HEK293 (cell line): ENCODE measurements at regions not wholly inside any gene's neighbourhood (a gene's known extent, or its start where the extent isn't known, plus 50 kb on each side); places are given as distances from the start of the nearest gene placed in this dataset.

Experiments
- CTCF ChIA-PET: fragments of 350-600 bp; formaldehyde crosslinking; extraction: SDS; loops from one replicate; lab custom pipeline; 2021; ENCODE audit warnings: antibody characterized with exemption; lab: Yijun Ruan, JAX
- POLR2A ChIA-PET: fragments of 300-600 bp; formaldehyde crosslinking; extraction: SDS; loops from one replicate; lab custom pipeline; 2020; ENCODE audit warnings: antibody characterized with exemption, inconsistent platforms; lab: Yijun Ruan, JAX
- H3K27ac ChIP-seq: fragments of 200-500 bp; sonication (Bioruptor generic); 2 replicates; pipeline ENCODE4 v1.5.1; 2014; ENCODE audit warnings: low read depth, low read length, control low read depth, inconsistent platforms; ENCODE audit errors: extremely low read depth
- H3K36me3 ChIP-seq, 2 experiments: fragments of 200-500 bp in 1 of 2; sonication (Bioruptor generic) in 1 of 2; 1 replicate in 1 of 2; 2 replicates in 1 of 2; pipeline ENCODE4 v1.5.1; 2014 to 2017; ENCODE audit warnings: inconsistent platforms in 2 of 2, low read length in 2 of 2; ENCODE audit not compliant: control insufficient read depth in 2 of 2, insufficient read depth in 1 of 2
- H3K4me1 ChIP-seq: fragments of 200-500 bp; sonication (Bioruptor generic); 2 replicates; pipeline ENCODE4 v1.5.1; 2014; ENCODE audit warnings: mild to moderate bottlenecking, low read length, inconsistent platforms; ENCODE audit not compliant: control insufficient read depth, insufficient read depth
- H3K4me3 ChIP-seq: 2 replicates; pipeline ENCODE4 v1.5.1; 2011; ENCODE audit warnings: low read depth, mild to moderate bottlenecking, control low read depth, low read length, moderate library complexity
- H3K9me3 ChIP-seq: fragments of 200-500 bp; sonication (Bioruptor generic); 2 replicates; pipeline ENCODE4 v1.5.1; 2014; ENCODE audit warnings: low read depth, low read length, inconsistent platforms; ENCODE audit not compliant: control insufficient read depth, insufficient read depth
- HOXC10 ChIP-seq: sonication (generic); formaldehyde crosslinking; IDR thresholded peaks from 2 replicates; pipeline ENCODE4 v1.8.1; 2023; ENCODE audit warnings: mild to moderate bottlenecking, missing genetic modification reagents
- KLF1 ChIP-seq: fragments of 450-650 bp; formaldehyde crosslinking; IDR thresholded peaks from 2 replicates; pipeline ENCODE4 v1.5.1; 2016; ENCODE audit warnings: missing biosample characterization, missing genetic modification characterization
- MZF1 ChIP-seq: fragments of 450-650 bp; formaldehyde crosslinking; IDR thresholded peaks from 2 replicates; pipeline ENCODE4 v1.5.1; 2017; ENCODE audit warnings: missing biosample characterization, missing genetic modification characterization, borderline replicate concordance
- OVOL3 ChIP-seq: fragments of 450-650 bp; formaldehyde crosslinking; IDR thresholded peaks from 2 replicates; pipeline ENCODE4 v1.5.1; 2016; ENCODE audit warnings: missing biosample characterization, missing genetic modification characterization
- SETDB1 ChIP-seq: IDR thresholded peaks from one replicate; pipeline ENCODE4 v1.6.1; 2017; ENCODE audit warnings: mild to moderate bottlenecking, low read length, moderate library complexity, mixed read lengths; ENCODE audit not compliant: insufficient read length
- ZBTB7A ChIP-seq: fragments of 450-650 bp; formaldehyde crosslinking; IDR thresholded peaks from 2 replicates; pipeline ENCODE4 v1.5.1; 2016; ENCODE audit warnings: low read depth, missing biosample characterization, missing genetic modification characterization
- ZNF138 ChIP-seq: fragments of 450-650 bp; formaldehyde crosslinking; IDR thresholded peaks from 2 replicates; pipeline ENCODE4 v1.5.1; 2016; ENCODE audit warnings: missing biosample characterization, missing genetic modification characterization, borderline replicate concordance
- ZNF146 ChIP-seq: fragments of 450-650 bp; formaldehyde crosslinking; IDR thresholded peaks from 2 replicates; pipeline ENCODE4 v1.5.1; 2016; ENCODE audit warnings: missing biosample characterization, missing genetic modification characterization
- ZNF157 ChIP-seq: fragments of 450-650 bp; formaldehyde crosslinking; IDR thresholded peaks from 2 replicates; pipeline ENCODE4 v1.5.1; 2016; ENCODE audit warnings: missing biosample characterization, missing genetic modification characterization
- ZNF274 ChIP-seq, 2 experiments: fragments of 200-500 bp in 1 of 2; fragments of 450-650 bp in 1 of 2; sonication (Bioruptor generic) in 1 of 2; formaldehyde crosslinking in 1 of 2; IDR thresholded peaks; 2 replicates each; pipeline versions ENCODE4 v1.5.1 to v1.6.1; 2014 to 2016; ENCODE audit warnings: borderline replicate concordance in 1 of 2, inconsistent platforms in 1 of 2, low read length in 1 of 2, missing biosample characterization in 1 of 2, missing genetic modification characterization in 1 of 2
- ZNF311 ChIP-seq: fragments of 450-650 bp; formaldehyde crosslinking; IDR thresholded peaks from 2 replicates; pipeline ENCODE4 v1.5.1; 2017; ENCODE audit warnings: missing biosample characterization, missing genetic modification characterization, borderline replicate concordance
- ZNF366 ChIP-seq: fragments of 450-650 bp; formaldehyde crosslinking; conservative IDR thresholded peaks from 2 replicates; pipeline ENCODE4 v1.5.1; 2016; ENCODE audit warnings: missing biosample characterization, missing genetic modification characterization
- ZNF394 ChIP-seq: fragments of 450-650 bp; formaldehyde crosslinking; IDR thresholded peaks from 2 replicates; pipeline ENCODE4 v1.5.1; 2016; ENCODE audit warnings: missing biosample characterization, missing genetic modification characterization, mild to moderate bottlenecking, moderate library complexity, borderline replicate concordance
- ZNF433 ChIP-seq: fragments of 450-650 bp; formaldehyde crosslinking; IDR thresholded peaks from 2 replicates; pipeline ENCODE4 v1.5.1; 2016; ENCODE audit warnings: missing biosample characterization, missing genetic modification characterization, low read depth
- ZNF624 ChIP-seq: fragments of 450-650 bp; formaldehyde crosslinking; IDR thresholded peaks from 2 replicates; pipeline ENCODE4 v1.5.1; 2017; ENCODE audit warnings: missing biosample characterization, missing genetic modification characterization
- ZNF654 ChIP-seq: fragments of 450-650 bp; formaldehyde crosslinking; IDR thresholded peaks from 2 replicates; pipeline ENCODE4 v1.5.1; 2016; ENCODE audit warnings: low read depth, missing biosample characterization, missing genetic modification characterization
- ZNF747 ChIP-seq: fragments of 450-650 bp; formaldehyde crosslinking; IDR thresholded peaks from 2 replicates; pipeline ENCODE4 v1.5.1; 2016; ENCODE audit warnings: missing biosample characterization, missing genetic modification characterization
- ZNF792 ChIP-seq: fragments of 450-650 bp; formaldehyde crosslinking; IDR thresholded peaks from 2 replicates; pipeline ENCODE4 v1.5.1; 2016; ENCODE audit warnings: missing biosample characterization, missing genetic modification characterization
- ZSCAN16 ChIP-seq: fragments of 450-650 bp; formaldehyde crosslinking; IDR thresholded peaks from 2 replicates; pipeline ENCODE4 v1.5.1; 2016; ENCODE audit warnings: missing biosample characterization, missing genetic modification characterization
- TF ChIP-seq, protein P1 (sequence below): fragments of 450-650 bp; formaldehyde crosslinking; IDR thresholded peaks from 2 replicates; pipeline ENCODE4 v1.5.0; 2017; ENCODE audit warnings: missing biosample characterization, missing genetic modification characterization, borderline replicate concordance
- TF ChIP-seq, protein P2 (sequence below): fragments of 450-650 bp; formaldehyde crosslinking; IDR thresholded peaks from 2 replicates; pipeline ENCODE4 v1.5.1; 2017; ENCODE audit warnings: missing biosample characterization, missing genetic modification characterization
- TF ChIP-seq, protein P3 (sequence below): fragments of 450-650 bp; formaldehyde crosslinking; IDR thresholded peaks from 2 replicates; pipeline ENCODE4 v1.5.1; 2016; ENCODE audit warnings: missing biosample characterization, missing genetic modification characterization, low read depth
- TF ChIP-seq, protein P4 (sequence below): fragments of 450-650 bp; formaldehyde crosslinking; IDR thresholded peaks from 2 replicates; pipeline ENCODE4 v1.5.1; 2016; ENCODE audit warnings: missing biosample characterization, missing genetic modification characterization

DNA sequence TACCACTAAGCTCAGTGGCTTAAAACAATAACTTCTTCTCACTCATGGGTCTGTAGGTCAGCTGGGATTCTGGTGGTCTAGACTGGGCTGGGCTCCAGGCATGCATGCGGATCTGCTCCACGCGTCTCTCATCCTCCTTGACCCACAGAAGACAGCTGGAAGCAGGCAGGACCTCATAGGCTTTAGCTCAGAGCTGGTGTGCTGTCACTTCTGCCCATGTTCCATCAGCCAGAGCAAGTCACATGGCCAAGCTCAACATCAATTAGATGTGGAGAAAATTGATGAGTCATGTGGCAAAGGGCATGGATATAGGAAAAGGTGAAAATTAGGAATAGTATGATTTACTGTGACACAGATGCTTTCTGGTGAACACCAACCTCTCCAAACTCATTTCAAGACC is 57.4 kb upstream of the PSMF1 start:
- no peak for TF ChIP-seq ZNF792 (tag by site-specific recombination)
- no peak for TF ChIP-seq ZNF274 (IDR thresholded peaks at IDR 0.05; ENCODE audit: low read length)
- TF ChIP-seq ZNF274 (tag by site-specific recombination; IDR thresholded peaks at IDR 0.05; ENCODE audit: borderline replicate concordance) = no peak
- no peak for TF ChIP-seq ZNF747
- no peak for TF ChIP-seq MZF1 (tag by site-specific recombination)
- TF ChIP-seq ZNF654 (tag by site-specific recombination) = no peak
- TF ChIP-seq, protein P1, sequence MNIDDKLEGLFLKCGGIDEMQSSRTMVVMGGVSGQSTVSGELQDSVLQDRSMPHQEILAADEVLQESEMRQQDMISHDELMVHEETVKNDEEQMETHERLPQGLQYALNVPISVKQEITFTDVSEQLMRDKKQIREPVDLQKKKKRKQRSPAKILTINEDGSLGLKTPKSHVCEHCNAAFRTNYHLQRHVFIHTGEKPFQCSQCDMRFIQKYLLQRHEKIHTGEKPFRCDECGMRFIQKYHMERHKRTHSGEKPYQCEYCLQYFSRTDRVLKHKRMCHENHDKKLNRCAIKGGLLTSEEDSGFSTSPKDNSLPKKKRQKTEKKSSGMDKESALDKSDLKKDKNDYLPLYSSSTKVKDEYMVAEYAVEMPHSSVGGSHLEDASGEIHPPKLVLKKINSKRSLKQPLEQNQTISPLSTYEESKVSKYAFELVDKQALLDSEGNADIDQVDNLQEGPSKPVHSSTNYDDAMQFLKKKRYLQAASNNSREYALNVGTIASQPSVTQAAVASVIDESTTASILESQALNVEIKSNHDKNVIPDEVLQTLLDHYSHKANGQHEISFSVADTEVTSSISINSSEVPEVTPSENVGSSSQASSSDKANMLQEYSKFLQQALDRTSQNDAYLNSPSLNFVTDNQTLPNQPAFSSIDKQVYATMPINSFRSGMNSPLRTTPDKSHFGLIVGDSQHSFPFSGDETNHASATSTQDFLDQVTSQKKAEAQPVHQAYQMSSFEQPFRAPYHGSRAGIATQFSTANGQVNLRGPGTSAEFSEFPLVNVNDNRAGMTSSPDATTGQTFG (tag by site-specific recombination) = no peak
- no peak for TF ChIP-seq ZNF311 (tag by site-specific recombination)
- TF ChIP-seq HOXC10 (CRISPR knock-in tag) = no peak
- TF ChIP-seq ZNF433 (tag by site-specific recombination) = no peak
- TF ChIP-seq ZNF138 (tag by site-specific recombination) = no peak
- TF ChIP-seq, protein P2, sequence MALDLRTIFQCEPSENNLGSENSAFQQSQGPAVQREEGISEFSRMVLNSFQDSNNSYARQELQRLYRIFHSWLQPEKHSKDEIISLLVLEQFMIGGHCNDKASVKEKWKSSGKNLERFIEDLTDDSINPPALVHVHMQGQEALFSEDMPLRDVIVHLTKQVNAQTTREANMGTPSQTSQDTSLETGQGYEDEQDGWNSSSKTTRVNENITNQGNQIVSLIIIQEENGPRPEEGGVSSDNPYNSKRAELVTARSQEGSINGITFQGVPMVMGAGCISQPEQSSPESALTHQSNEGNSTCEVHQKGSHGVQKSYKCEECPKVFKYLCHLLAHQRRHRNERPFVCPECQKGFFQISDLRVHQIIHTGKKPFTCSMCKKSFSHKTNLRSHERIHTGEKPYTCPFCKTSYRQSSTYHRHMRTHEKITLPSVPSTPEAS = no peak
- no peak for TF ChIP-seq ZNF624 (tag by site-specific recombination)
- no peak for TF ChIP-seq ZNF366
- no peak for TF ChIP-seq OVOL3 (tag by site-specific recombination)
- no peak for TF ChIP-seq ZBTB7A
- TF ChIP-seq ZSCAN16 (tag by site-specific recombination) = no peak
- peaks cover 2% of the 10 kb centered on the region; the same call in 1 of the 2 replicates for H3K4me1 ChIP-seq
- POLR2A ChIA-PET = no interaction called here
- H3K27ac ChIP-seq = no peak overlapping the region
- no peak overlapping the region for H3K4me3 ChIP-seq
- no peaks in the 10 kb centered on the region for H3K9me3 ChIP-seq
- no peaks in the 10 kb centered on the region for H3K36me3 ChIP-seq
- CTCF ChIA-PET = interaction anchor here (0.6 to 1.5 kb wide), 4 partner anchors 10 to 1537 kb away, joined by 3 to 6 read pairs (median 4); no protein-coding TSS in a partner anchor

DNA sequence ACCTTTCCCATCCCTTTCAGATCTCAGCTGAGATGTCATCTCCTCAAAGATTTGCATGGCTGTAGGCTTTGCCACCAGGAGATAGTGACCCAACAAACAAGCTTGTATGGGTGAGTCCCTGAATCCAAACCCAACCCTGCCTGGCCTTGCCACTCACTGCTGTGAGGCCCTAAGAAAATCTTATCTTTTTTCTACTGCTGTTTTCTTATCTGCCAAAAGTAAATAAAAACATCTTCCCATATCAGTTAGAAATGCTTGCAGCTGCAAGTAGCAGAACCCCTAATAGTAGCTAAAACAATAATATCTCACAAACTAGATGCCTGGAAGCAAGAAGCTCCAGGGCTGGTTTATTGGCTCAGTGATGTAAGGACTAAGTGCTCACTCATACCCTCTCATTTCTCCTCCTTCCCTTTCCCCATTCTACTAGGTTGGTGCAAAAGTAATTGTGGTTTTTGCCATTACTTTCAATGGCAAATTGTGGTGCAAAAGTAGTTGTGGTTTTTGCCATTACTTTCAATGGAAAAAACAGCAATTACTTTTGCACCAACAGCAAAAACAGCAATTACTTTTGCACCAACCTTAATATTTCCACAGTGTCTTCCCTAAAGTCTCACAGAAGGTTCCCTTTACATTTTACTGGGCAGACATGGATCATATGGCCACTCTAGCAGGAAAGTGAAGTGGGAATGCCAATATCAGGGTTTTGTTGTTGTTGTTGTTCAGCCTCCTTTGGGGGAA is 56.7 kb upstream of the PSMF1 start:
- Histone ChIP-seq H3K4me3 (no peak overlapping the region), H3K9me3 (no peaks in the 10 kb centered on the region), H3K27ac (no peak overlapping the region), H3K36me3 (no peaks in the 10 kb centered on the region), H3K4me1 (peaks cover 2% of the 10 kb centered on the region; the same call in 1 of the 2 replicates)
- CTCF ChIA-PET = interaction anchor here (0.6 to 1.5 kb wide), 4 partner anchors 9 to 418 kb away, joined by 3 to 6 read pairs (median 4); no protein-coding TSS in a partner anchor
- POLR2A ChIA-PET = no interaction called here
- TF ChIP-seq, protein P1 (tag by site-specific recombination) = no peak
- TF ChIP-seq ZNF394 (tag by site-specific recombination) = no peak
- TF ChIP-seq SETDB1 = no peak
- TF ChIP-seq, protein P3, sequence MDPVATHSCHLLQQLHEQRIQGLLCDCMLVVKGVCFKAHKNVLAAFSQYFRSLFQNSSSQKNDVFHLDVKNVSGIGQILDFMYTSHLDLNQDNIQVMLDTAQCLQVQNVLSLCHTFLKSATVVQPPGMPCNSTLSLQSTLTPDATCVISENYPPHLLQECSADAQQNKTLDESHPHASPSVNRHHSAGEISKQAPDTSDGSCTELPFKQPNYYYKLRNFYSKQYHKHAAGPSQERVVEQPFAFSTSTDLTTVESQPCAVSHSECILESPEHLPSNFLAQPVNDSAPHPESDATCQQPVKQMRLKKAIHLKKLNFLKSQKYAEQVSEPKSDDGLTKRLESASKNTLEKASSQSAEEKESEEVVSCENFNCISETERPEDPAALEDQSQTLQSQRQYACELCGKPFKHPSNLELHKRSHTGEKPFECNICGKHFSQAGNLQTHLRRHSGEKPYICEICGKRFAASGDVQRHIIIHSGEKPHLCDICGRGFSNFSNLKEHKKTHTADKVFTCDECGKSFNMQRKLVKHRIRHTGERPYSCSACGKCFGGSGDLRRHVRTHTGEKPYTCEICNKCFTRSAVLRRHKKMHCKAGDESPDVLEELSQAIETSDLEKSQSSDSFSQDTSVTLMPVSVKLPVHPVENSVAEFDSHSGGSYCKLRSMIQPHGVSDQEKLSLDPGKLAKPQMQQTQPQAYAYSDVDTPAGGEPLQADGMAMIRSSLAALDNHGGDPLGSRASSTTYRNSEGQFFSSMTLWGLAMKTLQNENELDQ = no peak
- TF ChIP-seq, protein P4, sequence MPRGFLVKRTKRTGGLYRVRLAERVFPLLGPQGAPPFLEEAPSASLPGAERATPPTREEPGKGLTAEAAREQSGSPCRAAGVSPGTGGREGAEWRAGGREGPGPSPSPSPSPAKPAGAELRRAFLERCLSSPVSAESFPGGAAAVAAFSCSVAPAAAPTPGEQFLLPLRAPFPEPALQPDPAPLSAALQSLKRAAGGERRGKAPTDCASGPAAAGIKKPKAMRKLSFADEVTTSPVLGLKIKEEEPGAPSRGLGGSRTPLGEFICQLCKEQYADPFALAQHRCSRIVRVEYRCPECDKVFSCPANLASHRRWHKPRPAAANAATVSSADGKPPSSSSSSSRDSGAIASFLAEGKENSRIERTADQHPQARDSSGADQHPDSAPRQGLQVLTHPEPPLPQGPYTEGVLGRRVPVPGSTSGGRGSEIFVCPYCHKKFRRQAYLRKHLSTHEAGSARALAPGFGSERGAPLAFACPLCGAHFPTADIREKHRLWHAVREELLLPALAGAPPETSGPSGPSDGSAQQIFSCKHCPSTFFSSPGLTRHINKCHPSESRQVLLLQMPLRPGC = no peak
- TF ChIP-seq ZNF146 (tag by site-specific recombination) = no peak
- no peak for TF ChIP-seq KLF1 (tag by site-specific recombination)
- TF ChIP-seq ZNF157 (tag by site-specific recombination) = no peak
- TF ChIP-seq, all 188 proteins: peak for 0
